HepG2 (cell line): ENCODE measurements at regions not wholly inside any gene's neighbourhood (a gene's known extent, or its start where the extent isn't known, plus 50 kb on each side); places are given as distances from the start of the nearest gene placed in this dataset.

Source experiments
- SUZ12 ChIP-seq: fragments of 150-350 bp; IDR thresholded peaks from 2 replicates; pipeline ENCODE4 v1.6.1; 2014; ENCODE audit warnings: low read depth, low read length
- ZNF407 ChIP-seq: sonication (generic); formaldehyde crosslinking; IDR thresholded peaks from one replicate; pipeline ENCODE4 v1.5.1; 2020; ENCODE audit warnings: mild to moderate bottlenecking, missing genetic modification reagents; ENCODE audit errors: not compliant biosample characterization
- ZNF563 ChIP-seq: sonication (generic); formaldehyde crosslinking; IDR thresholded peaks from 2 replicates; pipeline ENCODE4 v1.8.0; 2022; ENCODE audit warnings: mild to moderate bottlenecking, moderate library complexity, missing genetic modification reagents
- ZNF589 ChIP-seq: sonication (generic); formaldehyde crosslinking; conservative IDR thresholded peaks from 2 replicates; pipeline ENCODE4 v1.8.0; 2022; ENCODE audit warnings: mild to moderate bottlenecking, moderate library complexity, missing genetic modification reagents
- ZNF776 ChIP-seq: sonication (generic); formaldehyde crosslinking; IDR thresholded peaks from 2 replicates; pipeline ENCODE4 v1.4.0; 2020; ENCODE audit warnings: mild to moderate bottlenecking, missing genetic modification reagents
- TF ChIP-seq, protein P1 (sequence below): sonication (generic); formaldehyde crosslinking; IDR thresholded peaks from 2 replicates; pipeline ENCODE4 v1.4.0; 2020; ENCODE audit warnings: missing genetic modification reagents

- TF ChIP-seq, protein P1, sequence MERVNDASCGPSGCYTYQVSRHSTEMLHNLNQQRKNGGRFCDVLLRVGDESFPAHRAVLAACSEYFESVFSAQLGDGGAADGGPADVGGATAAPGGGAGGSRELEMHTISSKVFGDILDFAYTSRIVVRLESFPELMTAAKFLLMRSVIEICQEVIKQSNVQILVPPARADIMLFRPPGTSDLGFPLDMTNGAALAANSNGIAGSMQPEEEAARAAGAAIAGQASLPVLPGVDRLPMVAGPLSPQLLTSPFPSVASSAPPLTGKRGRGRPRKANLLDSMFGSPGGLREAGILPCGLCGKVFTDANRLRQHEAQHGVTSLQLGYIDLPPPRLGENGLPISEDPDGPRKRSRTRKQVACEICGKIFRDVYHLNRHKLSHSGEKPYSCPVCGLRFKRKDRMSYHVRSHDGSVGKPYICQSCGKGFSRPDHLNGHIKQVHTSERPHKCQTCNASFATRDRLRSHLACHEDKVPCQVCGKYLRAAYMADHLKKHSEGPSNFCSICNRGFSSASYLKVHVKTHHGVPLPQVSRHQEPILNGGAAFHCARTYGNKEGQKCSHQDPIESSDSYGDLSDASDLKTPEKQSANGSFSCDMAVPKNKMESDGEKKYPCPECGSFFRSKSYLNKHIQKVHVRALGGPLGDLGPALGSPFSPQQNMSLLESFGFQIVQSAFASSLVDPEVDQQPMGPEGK (CRISPR knock-in tag) = no peak
- no peak for TF ChIP-seq ZNF407 (CRISPR knock-in tag)
- no peak for TF ChIP-seq ZNF563 (CRISPR knock-in tag)
- TF ChIP-seq SUZ12 = no peak
- no peak for TF ChIP-seq ZNF589
- TF ChIP-seq ZNF776 = no peak
Observed at GRCh38 chrX:42839632-42840031, 61.7 kb upstream of the PPP1R2C start.
